HepG2 (cell line): ENCODE measurements at regions not wholly inside any gene's neighbourhood (a gene's known extent, or its start where the extent isn't known, plus 50 kb on each side); places are given as distances from the start of the nearest gene placed in this dataset.

Experiments used
- ASH2L ChIP-seq: fragments of 300-600, 200-600 bp; sonication (generic); IDR thresholded peaks from 2 replicates; pipeline ENCODE4 v1.7.0; 2017; ENCODE audit warnings: low read depth, mild to moderate bottlenecking, moderate library complexity, mixed read lengths, low read length; ENCODE audit not compliant: insufficient read length
- CREB1 ChIP-seq, 2 experiments: fragments of 450-650 bp in 1 of 2; IDR thresholded peaks; 2 replicates each; pipeline ENCODE4 v1.6.1; 2016 to 2017; ENCODE audit warnings: control low read depth in 1 of 2, mild to moderate bottlenecking in 1 of 2, missing compliant biosample characterization in 1 of 2, missing genetic modification characterization in 1 of 2
- KLF16 ChIP-seq, 2 experiments: sonication (generic) in 1 of 2; formaldehyde crosslinking in 1 of 2; IDR thresholded peaks; 2 replicates each; pipeline versions ENCODE4 v1.6.1 to v1.8.0; 2016 to 2023; ENCODE audit warnings: missing genetic modification reagents in 2 of 2, missing compliant biosample characterization in 1 of 2
- MLXIP ChIP-seq: sonication (generic); formaldehyde crosslinking; IDR thresholded peaks from 2 replicates; pipeline ENCODE4 v1.9.0; 2021; ENCODE audit warnings: missing genetic modification reagents, borderline replicate concordance
- ZBTB39 ChIP-seq: sonication (generic); formaldehyde crosslinking; IDR thresholded peaks from 2 replicates; pipeline ENCODE4 v1.5.0; 2020; ENCODE audit warnings: missing genetic modification reagents
- ZBTB40 ChIP-seq, 2 experiments: fragments of 450-650 bp in 1 of 2; sonication (generic) in 1 of 2; formaldehyde crosslinking in 1 of 2; IDR thresholded peaks; 2 replicates each; pipeline versions ENCODE4 v1.6.1 to v1.8.0; 2016 to 2022; ENCODE audit warnings: antibody characterized with exemption in 1 of 2, mild to moderate bottlenecking in 1 of 2, missing genetic modification reagents in 1 of 2
- ZC3H4 ChIP-seq: sonication (generic); formaldehyde crosslinking; IDR thresholded peaks from 2 replicates; pipeline ENCODE4 v1.4.0; 2020; ENCODE audit warnings: missing genetic modification reagents, borderline replicate concordance

- TF ChIP-seq ZBTB40 (IDR thresholded peaks at IDR 0.05) (no peak), ZBTB40 (CRISPR knock-in tag; IDR thresholded peaks at IDR 0.05) (no peak), KLF16 (CRISPR knock-in tag; IDR thresholded peaks at IDR 0.05) (no peak), ZBTB39 (CRISPR knock-in tag) (no peak), CREB1 (IDR thresholded peaks at IDR 0.05) (no peak), CREB1 (CRISPR knock-in tag; IDR thresholded peaks at IDR 0.05) (no peak), ASH2L (no peak), ZC3H4 (CRISPR knock-in tag) (no peak), MLXIP (CRISPR knock-in tag) (no peak)
- TF ChIP-seq, all 625 proteins: peak for 0
Observed at GRCh38 chr3:163422671-163423070, 1655.6 kb downstream of the SI start (continued).
